Bronchial epithelial cell (primary cell): ENCODE measurements at regions not wholly inside any gene's neighbourhood (a gene's known extent, or its start where the extent isn't known, plus 50 kb on each side); places are given as distances from the start of the nearest gene placed in this dataset.

Source experiments
- DNase-seq: peaks from one replicate; pipeline ENCODE4 v3.0.0-alpha.2; 2010; ENCODE audit warnings: low read depth
- FAIRE-seq: peaks from 2 replicates; lab custom pipeline; 2011; peaks lifted over from hg19 to GRCh38; lab: Jason Lieb, UNC
- H3K27me3 ChIP-seq: 2 replicates; pipeline ENCODE4 v1.5.1; 2011; ENCODE audit warnings: low read length; ENCODE audit not compliant: control insufficient read depth, insufficient read depth
- H3K36me3 ChIP-seq: 2 replicates; pipeline ENCODE4 v1.5.1; 2011; ENCODE audit warnings: low read length; ENCODE audit not compliant: control insufficient read depth, insufficient read depth
- H3K4me3 ChIP-seq: 2 replicates; pipeline ENCODE4 v1.5.1; 2011; ENCODE audit warnings: mild to moderate bottlenecking, low read depth, low read length, control low read depth
- TF ChIP-seq, protein P1 (sequence below): IDR thresholded peaks from 2 replicates; pipeline ENCODE4 v1.5.1; 2011; ENCODE audit warnings: mild to moderate bottlenecking, moderate library complexity, low read length, control low read depth, inconsistent platforms; ENCODE audit not compliant: insufficient read depth, severe bottlenecking

DNA sequence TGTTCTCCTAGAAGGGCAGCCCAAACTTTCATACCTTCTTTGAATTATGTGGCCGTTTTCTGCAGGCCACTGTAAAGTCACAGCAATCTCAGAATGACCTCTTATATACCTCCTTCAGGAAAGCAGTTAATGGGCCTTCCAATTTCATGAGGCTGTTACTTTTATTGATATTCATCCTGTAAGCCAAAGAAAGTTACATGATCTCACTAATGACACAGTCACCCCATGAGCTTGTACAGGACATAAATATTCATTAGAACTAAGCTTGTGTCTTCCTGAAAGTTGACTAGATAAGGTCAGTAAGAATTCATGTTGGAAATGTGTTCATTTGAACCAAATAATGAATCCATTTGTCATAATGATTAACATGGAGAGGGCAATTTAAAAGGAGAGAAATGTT, 283.1 kb upstream of the NWD2 start:
- no peak for FAIRE-seq
- TF ChIP-seq, protein P1, sequence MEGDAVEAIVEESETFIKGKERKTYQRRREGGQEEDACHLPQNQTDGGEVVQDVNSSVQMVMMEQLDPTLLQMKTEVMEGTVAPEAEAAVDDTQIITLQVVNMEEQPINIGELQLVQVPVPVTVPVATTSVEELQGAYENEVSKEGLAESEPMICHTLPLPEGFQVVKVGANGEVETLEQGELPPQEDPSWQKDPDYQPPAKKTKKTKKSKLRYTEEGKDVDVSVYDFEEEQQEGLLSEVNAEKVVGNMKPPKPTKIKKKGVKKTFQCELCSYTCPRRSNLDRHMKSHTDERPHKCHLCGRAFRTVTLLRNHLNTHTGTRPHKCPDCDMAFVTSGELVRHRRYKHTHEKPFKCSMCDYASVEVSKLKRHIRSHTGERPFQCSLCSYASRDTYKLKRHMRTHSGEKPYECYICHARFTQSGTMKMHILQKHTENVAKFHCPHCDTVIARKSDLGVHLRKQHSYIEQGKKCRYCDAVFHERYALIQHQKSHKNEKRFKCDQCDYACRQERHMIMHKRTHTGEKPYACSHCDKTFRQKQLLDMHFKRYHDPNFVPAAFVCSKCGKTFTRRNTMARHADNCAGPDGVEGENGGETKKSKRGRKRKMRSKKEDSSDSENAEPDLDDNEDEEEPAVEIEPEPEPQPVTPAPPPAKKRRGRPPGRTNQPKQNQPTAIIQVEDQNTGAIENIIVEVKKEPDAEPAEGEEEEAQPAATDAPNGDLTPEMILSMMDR = no peak
- Histone ChIP-seq H3K27me3 (no peaks in the 10 kb centered on the region), H3K36me3 (no peaks in the 10 kb centered on the region), H3K4me3 (no peak overlapping the region)
- no peak for DNase-seq

DNA sequence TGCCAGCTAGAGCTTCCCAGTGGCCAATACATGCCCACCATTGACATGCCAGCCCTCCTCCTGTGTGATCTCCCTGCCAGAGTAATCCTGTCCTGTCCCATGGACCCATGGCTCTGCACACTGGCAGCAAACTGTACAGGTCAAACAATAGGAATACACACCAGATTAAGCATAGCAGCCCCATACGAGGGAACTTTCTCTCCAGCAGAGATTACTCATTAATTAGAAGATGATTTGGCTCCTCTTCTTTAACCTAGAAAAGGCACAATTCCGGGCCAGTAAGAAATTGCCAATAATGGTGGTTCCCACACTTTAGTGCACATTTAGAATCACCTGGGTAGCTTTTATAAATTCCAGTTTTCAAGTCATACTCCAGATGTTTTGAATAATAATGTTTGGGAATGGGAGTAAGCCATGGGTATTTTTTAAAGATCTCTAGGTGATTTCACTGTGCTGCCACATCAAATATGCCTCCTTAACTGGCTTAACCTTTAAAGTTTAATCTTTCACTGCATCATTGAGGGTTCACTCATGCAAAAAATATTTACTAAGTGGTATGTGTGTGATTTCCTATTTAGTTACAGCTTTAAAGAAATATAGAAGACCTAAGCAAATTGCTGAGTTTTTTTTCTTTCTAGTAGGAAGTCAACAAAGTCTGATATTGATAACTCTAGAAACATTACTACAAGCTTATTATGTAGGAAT, 277.6 kb upstream of the NWD2 start:
- FAIRE-seq = no peak
- TF ChIP-seq, protein P1 = no peak
- Histone ChIP-seq H3K4me3 (no peak overlapping the region), H3K27me3 (no peaks in the 10 kb centered on the region), H3K36me3 (no peaks in the 10 kb centered on the region)
- no peak for DNase-seq

DNA sequence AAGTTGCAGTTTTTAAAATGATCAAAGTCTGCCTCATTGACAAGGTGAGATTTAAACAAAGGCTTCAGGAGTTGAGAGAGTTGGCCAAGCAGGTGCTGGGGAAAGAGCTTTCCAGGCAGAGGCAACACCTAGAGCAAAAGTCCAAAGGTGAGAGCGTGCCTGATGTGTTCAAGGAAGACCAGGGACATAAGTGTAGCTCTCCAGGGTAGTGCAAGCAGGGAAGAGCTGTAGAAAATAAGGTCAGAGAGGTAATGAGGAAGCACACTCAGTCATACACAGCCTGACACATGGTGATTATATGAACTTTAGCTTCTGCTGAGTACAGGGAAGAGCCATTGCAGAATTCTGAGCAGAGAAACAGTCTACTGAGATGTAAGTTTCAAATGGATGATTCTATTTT, 265.0 kb upstream of the NWD2 start:
- Histone ChIP-seq H3K4me3 (no peak overlapping the region), H3K36me3 (no peaks in the 10 kb centered on the region), H3K27me3 (no peaks in the 10 kb centered on the region)
- TF ChIP-seq, protein P1 = no peak
- FAIRE-seq (no peak), DNase-seq (no peak)

DNA sequence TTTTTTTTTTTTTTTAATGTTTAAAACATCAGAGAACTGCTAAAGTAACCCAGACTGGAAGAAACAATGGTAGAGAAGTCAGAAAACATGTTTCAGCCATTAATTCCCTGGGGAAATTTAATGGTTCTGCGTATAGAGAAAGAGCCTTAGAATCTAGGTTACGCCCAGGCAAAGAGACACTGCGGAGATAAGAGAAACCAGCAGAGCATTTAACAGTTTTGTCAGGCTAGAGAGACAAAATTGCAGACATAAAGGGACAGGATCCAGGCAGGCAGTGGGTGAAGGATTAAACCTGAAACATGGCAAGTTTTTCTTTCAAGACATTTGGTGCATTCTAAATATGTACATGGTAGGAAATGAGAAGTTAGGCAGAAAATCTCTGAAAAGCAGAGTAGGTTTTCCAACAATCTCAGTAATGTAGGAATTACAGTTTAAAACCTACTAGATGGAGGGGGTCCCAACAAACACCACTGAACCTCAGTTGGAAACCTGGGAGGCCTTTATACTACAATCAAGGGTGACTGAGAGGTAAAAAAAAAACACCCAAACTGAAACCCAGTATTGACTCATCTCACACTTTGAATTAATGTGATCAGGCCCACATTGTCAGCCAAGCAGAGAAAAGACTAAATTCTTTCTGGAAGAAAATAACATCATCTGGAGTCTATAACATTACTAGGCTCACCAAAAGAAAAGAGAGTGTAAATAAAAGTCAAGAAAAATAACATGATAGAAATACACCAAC, 254.2 kb upstream of the NWD2 start:
- Histone ChIP-seq H3K27me3 (no peaks in the 10 kb centered on the region), H3K36me3 (no peaks in the 10 kb centered on the region), H3K4me3 (no peak overlapping the region)
- TF ChIP-seq, protein P1 = no peak
- FAIRE-seq (no peak), DNase-seq (no peak)

DNA sequence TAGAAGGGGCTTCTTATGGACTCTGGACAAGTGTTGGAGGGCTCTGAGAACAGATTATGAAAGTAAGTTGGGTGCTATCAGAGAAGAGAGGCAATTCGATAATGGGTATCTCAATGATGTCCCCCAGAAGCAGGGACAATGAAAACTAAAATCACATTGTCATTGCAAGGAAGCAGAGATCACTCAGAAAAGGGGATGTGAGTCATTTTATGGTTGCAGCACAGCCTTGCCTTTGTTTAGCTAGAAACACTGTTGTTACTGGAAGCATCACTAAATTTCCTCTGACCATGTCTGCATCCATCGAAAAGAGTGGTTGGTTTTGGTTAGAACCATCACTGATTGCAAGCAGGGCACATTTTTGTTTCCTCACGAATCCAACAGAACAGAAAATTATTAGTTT, 246.8 kb upstream of the NWD2 start:
- Histone ChIP-seq H3K4me3 (no peak overlapping the region), H3K27me3 (no peaks in the 10 kb centered on the region), H3K36me3 (no peaks in the 10 kb centered on the region)
- FAIRE-seq = no peak
- TF ChIP-seq, protein P1 = no peak
- DNase-seq = no peak
